ENCODE measurements at regions not wholly inside any gene's neighbourhood (a gene's known extent, or its start where the extent isn't known, plus 50 kb on each side); places are given as distances from the start of the nearest gene placed in this dataset.

DNA sequence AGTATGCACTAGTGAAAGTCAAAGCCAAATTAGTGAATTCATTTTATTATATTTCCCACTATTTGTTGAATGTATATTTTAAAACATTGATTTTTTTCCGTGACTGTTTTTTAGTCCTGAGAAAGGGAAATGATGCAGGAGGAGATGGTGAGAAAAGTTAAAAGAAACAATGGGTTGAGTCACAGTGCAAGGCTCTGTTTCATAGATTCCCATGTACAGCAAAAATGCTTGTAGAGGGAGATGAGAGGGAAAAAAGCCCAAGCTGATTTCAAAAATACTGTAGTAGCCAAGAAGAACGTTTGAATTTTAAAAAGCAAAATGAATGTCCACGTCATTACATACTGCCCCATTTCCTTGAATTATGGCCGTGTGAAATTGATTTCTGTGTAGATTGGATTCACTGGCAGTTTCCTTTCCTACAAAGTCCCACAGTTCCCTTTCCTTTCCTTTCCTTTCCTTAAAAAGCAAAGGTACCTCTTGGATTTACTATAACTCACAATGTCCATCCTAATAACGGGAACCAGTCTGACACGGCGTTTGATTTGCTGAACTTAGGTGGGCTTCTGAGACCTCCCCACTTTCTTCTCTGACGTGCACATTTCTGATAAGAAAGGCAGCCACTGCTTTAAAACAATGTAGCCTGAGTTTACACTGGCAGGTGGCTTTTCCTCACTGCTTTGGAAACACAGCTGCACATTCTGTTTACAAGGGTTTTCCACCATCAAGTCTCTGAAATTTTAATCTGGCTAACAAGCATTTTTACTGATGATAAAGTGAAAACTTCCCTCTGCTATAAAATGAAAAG is 63.7 kb downstream of the SPCS3 start:
- DNase-seq: no peak

- no peak for DNase-seq
Observed at GRCh38 chr4:176385601-176386000, 65.8 kb downstream of the SPCS3 start.

- no peak for DNase-seq
Observed at GRCh38 chr4:176387571-176387970, 67.8 kb downstream of the SPCS3 start.

GRCh38 chr4:176393306-176394013 is 73.7 kb downstream of the SPCS3 start:
- no peak for DNase-seq

GRCh38 chr4:176400816-176401461 is 81.2 kb downstream of the SPCS3 start:
- peak; percentile 55 for DNase-seq

DNA sequence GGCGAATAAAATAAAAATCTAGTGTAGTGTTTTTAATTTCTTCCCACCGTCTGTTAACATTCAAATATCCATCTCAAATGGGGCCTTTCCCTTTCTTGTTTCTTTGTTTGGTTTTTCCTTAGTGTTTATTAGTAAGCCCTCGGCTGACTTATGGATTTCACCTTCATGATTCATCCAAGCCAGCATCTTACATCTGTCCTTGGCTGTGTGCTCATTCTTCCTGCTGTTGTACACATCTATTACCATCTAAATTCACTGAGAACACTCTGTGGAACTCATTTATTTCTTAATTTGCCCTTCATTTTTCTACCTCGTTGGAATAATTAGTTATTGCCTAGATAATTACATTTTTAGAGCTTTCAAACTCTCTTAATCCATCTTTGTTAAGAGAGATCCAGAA is 84.9 kb downstream of the SPCS3 start:
- no peak for DNase-seq

GRCh38 chr4:176406297-176406696 is 86.5 kb downstream of the SPCS3 start:
- DNase-seq: no peak

- DNase-seq: no peak
Observed at GRCh38 chr4:176406736-176407135, 87.0 kb downstream of the SPCS3 start.

DNA sequence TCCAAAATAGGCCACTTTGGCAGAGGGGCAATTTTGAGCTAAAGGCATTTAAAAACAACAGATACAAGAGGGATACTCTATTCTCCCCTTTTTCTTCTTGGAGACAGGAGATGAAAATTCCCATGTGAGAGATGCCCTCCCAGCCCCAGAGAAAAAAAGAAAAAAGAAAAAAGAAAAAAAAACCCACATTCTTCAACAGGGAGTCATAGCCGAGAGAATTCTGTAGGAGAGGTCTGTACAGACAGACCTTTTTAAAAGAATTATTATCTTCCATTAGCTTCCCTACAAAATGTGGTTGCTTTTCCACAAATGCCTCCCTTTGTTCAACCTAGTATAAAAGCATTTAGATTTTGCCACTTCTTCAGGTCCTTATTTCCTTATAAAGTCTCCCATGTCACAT is 89.9 kb downstream of the SPCS3 start:
- DNase-seq: no peak

- no peak for DNase-seq
Observed at GRCh38 chr4:176413171-176413570, 93.4 kb downstream of the SPCS3 start.

DNA sequence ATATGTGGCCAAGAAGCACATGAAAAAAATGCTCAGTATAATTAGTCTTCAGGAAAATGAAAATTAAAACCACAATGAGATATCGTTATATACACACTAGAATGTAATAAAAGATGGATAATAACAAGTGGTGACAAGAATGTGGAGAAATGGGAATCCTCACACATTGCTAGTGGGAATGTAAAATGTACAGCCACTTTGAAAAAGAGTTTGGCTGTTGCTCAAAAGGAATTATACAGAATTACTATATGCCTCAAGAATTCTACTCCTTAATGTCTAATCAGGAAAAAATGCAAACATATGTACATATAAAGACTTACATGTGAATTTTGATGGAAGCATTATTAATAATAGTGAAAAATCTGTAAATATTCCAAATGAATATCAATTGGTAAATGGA is 102.2 kb downstream of the SPCS3 start:
- DNase-seq: no peak

- no peak for DNase-seq
Observed at GRCh38 chr4:176422511-176422910, 102.7 kb downstream of the SPCS3 start.

DNA sequence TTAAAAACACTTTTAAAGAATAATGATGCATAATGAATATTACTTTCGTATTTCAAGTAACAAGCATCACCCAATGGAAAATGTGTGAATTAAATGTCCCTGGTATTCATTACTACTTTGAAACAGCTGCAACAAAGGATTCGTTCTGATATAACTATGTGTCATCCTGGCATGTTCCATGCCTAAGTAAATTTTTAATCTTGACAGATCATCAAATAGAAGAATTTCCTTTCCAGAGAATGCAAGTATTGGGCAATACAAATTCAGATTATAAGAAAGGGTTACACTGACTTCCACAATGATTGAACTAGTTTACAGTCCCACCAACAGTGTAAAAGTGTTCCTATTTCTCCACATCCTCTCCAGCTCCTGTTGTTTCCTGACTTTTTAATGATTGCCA is 105.3 kb downstream of the SPCS3 start:
- peak; percentile 36 for DNase-seq

GRCh38 chr4:176432811-176433540 is 113.2 kb downstream of the SPCS3 start:
- no peak for DNase-seq

DNA sequence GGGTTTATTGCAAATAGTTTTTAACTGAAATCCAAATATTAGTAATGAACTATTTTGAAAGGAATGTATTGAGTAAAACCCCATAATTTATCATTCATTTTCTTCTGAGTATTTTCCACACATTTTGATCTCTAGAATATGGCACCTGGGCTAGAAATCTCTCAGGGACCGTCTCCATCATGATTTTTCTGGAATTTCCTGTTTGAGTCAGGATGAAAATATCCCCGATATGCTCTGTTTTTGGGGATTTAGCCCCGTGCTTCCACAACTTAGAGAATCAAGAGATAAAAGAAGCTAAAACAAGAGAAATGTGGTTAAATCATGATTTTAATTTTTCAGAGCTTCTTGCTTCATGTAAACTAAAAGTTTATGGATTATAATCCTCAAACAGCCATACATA is 114.2 kb downstream of the SPCS3 start:
- DNase-seq: no peak

DNA sequence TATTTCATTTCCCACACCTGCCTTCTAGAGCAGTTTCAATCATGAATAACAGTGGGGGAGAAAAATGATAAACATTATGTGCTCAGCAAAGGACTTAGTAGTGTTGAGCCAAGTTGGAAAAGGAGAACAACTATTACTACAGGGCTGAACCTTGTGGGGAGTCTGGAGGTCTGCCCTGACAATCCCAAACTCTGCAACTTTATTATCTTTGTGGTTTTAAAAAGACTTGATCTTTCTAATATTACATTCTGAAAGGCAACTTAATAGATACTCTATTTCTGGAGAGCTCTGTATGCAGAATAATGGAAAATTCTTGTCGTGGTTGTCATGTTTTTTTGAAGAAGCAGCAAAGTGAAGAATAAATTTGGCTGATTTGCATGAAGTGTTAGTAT is 116.1 kb downstream of the SPCS3 start:
- DNase-seq: no peak

DNA sequence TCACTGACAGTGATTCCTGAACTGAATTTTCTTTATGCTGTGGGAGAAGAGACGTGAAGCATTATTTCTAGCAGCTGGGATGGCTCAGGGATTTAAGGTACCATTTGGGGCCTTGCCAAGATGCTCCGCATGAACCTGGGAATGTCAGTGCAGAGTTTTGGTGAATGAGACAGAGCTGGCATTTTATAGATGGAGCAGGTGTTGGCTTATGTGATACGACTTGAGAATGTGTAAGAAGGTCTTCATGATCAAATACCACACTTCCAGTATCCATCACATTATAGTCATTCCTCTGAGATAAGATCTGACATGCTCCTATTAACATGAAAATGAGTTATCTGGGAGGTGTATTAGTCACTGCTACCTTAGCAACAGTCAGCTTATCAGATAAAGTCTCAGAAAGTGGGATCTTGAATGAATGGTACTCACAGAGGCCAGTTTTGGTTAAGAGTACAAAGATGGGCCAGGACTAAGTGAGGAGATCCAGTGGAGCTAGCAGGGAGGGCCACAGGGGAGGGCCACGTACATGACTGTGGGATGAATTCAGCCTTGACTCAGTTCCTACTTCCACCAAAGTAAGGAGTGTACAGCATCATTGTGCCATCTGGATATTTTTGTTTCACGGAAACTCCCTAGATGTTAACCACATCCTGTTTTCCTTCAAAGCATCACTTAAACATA is 116.7 kb downstream of the SPCS3 start:
- peak; percentile 2 for DNase-seq

- no peak for DNase-seq
Observed at GRCh38 chr4:176437756-176438155, 118.0 kb downstream of the SPCS3 start.

- DNase-seq: no peak
Observed at GRCh38 chr4:176438401-176438800, 118.6 kb downstream of the SPCS3 start.

DNA sequence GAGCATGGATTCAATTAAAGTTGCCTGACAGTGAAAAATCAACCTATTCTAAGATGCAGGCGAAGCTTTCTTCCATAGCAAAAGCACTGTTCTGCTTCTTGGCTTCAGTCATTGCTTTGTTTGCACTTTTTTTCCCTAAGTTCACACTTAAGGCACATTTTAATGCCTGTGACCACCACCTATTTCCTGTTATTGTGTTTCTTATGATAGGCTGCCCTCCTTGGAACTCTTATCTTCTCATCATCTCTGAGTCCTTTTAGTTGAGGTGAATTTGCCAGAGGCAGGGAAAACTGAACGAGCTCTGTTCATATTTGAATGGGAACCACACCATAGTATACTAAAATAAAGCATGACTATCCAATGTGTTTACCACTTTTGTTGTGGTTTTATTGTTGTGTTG is 119.8 kb downstream of the SPCS3 start:
- DNase-seq: no peak

- no peak for DNase-seq
Observed at GRCh38 chr4:176440698-176441097, 120.9 kb downstream of the SPCS3 start.

- DNase-seq: no peak
Observed at GRCh38 chr4:176441594-176441993, 121.8 kb downstream of the SPCS3 start.

DNA sequence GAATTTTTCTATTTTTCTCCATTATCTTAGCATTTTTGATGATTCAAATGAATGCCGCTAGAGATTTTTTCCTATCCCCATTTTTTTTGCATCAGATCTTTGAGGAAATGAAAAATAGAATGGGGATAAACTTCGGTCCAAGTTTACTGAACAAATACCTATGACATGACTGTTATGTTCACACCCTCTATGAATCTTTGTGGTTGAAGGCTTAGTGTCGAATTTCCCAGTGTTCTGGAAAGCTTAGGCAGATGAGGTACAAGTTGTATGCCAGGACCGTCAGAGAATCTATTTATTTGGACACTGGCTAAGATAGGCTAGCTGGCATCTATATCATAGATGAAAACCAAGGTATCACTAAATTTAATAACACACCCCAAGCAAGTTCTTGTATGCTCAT is 123.4 kb downstream of the SPCS3 start:
- peak; percentile 8 for DNase-seq

Measured in kidney glomerular epithelial cell (primary cell).